HG02981 (cell line): ENCODE measurements at regions not wholly inside any gene's neighbourhood (a gene's known extent, or its start where the extent isn't known, plus 50 kb on each side); places are given as distances from the start of the nearest gene placed in this dataset.
A peak's percentile ranks its signal among the peaks of the same experiment; 100 is the strongest.

Source experiments
- ATAC-seq: cut with Tn5 transposase; IDR thresholded peaks from one replicate; pipeline ENCODE4 v1.9.1; 2021; ENCODE audit warnings: mild to moderate bottlenecking, moderate library complexity; ENCODE audit not compliant: unreplicated experiment

DNA sequence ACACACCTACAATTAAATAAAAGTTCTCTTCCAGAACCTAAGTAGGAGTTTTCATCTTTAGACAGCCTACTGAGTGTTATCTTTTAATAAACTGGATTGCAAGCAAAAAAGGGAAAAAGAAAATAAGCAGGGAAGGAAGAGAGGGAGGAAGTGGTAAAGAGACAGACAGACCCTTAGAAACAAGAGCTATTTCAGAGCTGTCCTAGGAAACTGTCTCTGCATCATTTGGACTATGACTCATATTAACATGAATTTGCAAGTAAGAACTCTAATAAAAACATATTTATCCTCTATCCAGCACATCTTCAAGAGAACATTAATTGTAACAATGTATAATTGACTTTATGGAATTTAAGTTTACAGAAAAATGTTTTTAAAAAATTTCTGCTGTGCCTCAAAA lies 438.8 kb upstream of the USP15 start:
- no peak for ATAC-seq

DNA sequence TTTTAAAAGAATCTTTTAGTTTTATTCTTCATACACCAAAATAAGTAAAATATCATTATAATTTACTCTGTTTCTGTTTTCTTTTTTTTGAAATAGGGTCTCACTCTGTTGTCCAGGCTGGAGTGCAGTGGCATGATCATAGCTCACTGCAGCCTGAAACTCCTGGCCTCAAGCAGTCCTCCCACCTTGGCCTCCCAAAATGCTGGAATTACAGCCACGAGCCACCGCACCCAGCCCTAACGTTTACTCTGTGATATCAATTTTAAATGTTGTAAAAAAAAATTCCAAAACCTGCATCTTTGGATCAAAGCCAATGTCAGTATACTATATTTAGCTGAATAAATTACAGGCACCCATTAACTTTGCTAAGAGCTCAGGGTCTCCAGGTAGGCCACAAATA lies 437.1 kb upstream of the USP15 start:
- no peak for ATAC-seq

DNA sequence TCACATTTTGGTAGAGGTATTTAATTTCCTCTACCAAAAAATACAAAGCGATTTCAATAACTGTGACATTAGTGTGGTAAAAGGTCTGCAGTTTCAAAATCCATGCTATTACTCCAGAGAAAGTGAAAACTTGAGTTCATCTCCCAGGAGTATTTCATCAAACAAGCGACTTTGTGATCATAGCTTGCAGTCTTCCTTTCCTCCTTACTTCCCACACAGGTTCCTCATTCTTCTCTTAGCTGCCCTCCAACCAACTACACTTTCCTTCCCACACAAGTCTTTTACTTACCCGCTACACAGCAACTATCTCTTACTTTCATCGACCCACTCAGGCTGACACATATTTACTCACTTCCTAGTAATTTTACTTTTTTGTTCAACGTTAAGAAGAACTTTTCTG lies 413.4 kb upstream of the USP15 start:
- no peak for ATAC-seq

DNA sequence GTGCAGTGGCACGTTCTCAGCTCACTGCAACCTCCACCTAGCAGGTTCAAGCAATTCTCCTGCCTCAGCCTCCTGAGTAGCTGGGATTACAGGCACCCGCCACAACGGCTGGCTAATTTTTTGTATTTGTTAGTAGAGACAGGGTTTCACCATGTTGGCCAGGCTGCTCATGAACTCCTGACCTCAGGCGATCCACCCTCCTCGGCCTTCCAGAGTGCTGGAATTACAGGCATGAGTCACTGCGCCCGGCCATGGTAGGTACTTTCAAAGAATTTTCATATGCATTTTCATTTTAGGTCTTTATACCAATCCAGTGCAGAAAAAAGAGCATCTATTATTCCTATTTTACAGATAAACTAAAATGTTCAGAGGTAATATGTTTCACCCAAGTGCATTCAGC lies 411.3 kb upstream of the USP15 start:
- no peak for ATAC-seq

DNA sequence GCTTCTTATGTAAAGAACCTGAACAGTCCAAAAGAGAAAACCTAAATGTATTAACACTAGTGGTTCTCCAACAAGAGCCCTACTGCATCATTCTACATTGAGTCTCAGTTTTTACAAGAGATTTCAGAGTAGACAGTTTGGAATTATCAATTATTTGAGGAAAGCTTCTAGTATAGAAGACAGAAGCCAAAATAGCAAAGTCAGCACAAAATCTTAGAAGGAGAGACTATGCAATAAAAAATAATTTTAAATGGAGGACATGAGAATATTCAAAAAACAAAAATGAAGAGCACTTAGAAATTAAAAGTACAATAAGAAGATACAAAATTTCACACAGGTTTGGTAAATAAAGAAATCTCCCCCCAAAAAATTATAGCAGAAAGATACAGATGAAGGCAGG lies 406.3 kb upstream of the USP15 start:
- ATAC-seq: no peak

DNA sequence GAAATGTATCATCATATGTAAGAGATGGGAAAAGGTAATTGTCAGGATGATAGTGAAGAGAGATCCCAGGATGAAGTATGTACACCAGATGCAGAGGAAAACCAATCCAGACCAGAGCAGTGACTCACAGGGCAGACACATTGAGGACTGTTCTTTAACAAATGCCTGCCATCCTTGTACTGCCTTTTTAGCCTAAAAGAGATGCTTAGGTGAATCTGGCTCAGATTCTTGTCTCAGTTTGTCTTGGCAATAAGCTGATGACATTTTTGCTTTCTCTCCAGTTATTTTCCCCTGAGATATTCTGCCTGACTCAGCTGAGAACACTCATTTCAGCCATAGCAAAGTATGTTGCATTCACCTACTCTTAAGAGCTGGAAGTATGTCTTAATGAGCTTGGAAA lies 405.3 kb upstream of the USP15 start:
- ATAC-seq: no peak

DNA sequence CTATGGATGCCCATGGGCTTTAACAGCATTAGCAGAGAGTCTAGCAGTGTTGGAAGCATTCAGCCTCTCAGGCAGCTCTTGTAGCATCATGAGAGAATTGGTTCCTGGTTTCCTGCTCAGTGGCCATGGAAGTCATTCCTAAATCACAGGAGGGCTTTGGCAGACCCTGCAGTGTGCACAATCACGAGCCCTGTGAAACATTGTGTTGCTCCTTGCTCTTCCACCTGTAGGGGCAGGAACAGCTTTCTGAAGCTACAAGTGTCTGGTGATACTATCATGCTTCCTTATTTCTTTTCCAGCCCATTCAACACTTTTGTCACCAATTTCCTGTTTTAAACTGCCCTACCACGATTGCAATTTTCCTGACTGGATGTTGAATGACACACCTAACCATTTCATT lies 402.2 kb upstream of the USP15 start:
- ATAC-seq: no peak

DNA sequence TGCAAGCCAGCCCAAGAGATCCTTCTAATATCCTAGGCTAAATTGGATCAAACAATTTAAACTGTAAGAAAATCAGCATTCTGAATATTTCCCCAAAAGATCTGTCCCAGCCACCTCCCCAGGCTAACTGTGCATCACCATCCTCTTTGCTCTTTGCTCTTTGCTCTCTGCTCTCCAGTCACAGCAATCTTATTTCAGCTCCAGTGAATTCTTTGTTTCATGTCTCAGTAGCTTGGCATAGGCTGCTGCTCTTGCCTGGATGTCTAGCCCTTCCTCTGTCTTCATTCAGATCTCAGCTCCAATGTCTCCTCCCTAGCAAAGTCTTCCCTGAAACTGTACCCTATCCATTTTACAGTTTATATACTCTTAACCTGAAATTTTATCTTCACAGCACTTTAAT lies 399.8 kb upstream of the USP15 start:
- no peak for ATAC-seq

DNA sequence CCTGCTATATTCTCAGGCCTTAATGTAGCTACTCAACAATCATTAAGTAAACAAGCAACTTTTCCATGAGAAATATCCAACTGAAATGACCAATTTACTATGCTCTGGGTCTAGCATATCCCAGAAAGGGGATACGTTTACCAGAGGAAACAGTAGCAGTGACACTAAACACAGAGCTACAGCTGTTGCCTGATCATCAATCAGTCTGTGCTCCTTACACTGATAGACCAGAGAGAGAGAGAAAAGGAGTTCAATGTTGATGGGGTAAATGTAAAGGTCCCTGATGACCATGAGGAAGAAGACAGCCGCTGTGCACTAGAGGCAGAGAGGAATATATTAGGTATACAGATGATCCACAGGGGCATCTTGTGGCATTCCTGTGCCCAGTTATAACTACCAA lies 397.2 kb upstream of the USP15 start:
- ATAC-seq: no peak

DNA sequence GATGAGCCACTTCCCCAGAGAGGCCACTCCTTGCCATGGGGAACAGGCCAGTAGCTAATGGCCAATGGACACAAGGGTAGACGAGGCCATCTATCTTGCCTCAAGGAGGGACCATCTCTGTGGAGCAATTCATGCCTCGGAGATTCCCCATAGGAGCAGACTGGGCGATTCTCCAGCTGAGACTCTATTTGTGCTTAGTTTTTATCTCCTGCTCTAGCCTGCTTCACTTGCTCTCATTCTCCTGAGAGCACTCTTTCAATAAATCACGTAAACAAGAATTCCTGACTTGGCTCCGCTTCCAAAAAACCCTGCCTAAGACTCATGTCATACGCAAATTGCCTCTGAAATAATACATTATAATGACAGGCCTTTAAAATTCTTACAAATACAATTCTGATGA lies 396.4 kb upstream of the USP15 start:
- no peak for ATAC-seq

DNA sequence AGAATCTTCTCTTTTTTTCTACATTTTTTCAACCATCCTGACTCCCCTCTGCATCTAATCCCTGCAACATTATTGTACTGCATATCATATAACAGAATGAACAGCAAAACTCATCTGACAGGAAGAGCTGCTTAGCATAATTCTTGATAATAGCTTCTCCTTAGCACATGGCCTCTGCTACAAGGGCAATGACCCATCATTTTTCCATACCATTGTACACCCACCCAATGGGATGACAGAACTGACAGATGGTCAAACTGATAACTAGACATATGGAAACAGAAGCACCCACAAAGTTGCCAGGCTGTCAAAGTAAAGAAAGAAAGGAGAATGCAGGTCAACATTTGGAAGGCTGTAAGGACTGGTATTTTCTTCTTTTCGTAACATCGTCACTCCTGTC lies 390.4 kb upstream of the USP15 start:
- no peak for ATAC-seq

DNA sequence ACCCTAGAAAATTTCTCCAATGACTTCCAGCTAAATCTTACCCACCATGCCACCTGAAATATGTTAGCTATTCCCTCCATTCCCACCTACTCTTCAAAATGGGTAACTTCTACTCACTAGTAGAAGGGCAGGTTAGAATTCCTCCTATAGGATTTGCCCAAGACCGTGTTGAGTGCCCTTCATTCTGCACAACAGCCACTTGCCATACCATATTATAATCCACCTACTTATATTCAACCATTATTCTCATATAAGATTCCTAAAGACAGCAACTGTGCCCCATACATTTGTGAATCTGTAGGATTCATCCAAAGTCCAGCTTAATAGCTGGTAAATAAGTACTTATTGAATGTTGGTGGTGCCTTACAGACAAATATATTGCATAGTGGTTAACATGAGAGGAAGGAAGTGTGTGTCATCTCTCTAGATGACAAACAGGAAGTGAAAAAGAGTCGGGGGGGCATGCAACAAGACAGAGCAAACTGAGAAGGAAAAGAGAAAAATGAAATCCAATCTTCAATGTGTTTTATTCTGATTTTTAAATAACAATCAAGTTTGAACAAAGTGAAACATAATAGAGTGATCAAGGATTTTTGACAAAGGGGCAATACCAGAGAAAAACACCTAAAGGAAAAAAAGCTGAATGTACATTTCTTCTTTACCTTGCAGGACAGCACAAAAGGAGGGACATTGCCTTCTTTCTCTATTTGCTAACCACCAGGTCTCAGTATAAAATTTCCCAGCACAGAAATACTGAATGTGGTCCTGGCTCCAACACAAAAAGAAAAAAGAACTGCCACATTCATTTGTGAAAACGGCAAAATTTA lies 389.3 kb upstream of the USP15 start:
- ATAC-seq: peak; percentile 53

DNA sequence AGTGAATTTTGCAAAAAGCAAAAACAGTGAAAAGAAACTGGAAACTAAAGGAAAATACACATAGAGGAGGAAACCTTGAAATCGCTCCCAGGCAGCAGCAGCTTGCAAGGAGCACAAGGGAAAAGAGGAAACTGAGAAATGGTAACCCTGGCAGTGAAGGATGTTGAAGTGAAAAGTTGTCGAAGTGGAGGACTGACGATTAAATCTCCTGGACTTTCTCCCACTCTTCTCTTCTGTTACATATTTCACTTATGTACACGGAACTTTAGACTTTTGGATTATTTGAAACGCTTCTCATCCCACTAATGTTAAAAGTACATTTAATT lies 388.8 kb upstream of the USP15 start:
- ATAC-seq: no peak

DNA sequence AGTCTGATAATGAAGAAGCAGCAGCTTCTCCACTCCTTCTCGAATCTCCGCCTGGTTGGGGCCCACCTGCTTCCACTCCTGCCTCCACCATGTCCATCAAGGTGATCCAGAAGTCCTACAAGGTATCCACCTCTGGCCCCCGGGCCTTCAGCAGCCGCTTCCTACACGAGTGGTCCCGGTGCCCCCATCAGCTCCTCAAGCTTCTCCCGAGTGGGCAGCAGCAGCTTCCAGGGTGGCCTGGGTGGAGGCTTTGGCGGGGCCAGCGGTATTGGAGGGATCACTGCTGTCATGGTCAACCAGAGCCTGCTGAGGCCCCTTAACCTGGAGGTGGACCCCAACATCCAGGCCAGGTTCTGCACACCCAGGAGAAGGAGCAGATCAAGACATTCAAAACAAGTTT lies 381.0 kb upstream of the USP15 start:
- no peak for ATAC-seq

DNA sequence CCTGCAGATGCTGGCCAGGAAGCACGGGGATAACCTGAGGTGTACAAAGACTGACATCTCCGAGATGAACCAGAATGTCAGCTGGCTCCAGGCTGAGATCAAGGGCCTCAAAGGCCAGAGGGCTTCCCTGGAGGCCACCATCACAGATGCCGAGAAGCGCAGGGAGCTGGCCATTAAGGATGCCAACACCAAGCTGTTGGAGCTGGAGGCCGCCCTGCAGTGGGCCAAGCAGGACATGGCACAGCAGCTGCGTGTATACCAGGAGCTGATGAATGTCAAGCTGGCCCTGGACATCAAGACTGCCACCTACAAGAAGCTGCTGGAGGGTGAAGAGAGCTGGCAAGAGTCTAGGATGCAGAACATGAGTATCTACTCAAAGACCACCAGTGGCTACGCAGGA lies 380.0 kb upstream of the USP15 start:
- no peak for ATAC-seq

DNA sequence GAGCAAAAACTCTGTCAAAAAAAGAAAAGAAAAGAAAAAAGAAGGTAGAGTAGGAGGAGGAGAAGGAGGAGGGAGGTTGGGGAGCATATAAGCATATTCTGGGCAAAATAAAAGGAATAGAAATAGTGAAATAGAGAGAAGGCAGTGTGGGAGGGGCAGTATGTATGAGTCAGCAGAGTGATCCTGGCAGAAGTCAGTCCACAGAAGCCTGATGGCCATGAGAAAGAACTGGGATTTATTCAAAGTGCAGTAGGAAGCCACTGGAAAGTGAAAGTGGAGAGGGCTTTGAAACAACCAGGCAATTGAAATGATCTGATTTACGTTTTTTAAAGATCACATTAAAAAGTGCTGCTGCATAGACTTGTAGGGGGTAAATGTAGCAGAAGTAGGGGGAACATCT lies 368.6 kb upstream of the USP15 start:
- no peak for ATAC-seq

DNA sequence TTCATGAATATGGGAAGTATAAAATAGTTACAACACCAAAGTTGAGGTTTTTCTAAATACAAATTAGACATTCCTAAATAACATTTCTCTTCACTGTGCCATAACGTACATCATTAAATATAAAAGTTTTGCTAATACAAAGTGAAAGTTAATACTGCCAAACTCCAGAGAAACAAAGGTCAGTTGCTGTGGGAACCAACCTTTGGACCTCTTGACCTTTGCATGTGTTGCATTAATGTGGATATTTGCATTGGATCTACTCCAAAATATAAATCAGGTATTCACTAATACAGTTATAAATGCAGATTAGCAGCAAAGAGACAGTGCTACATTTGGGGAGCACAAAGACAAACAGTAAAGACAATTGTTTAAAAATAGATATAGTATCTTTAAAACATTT lies 366.0 kb upstream of the USP15 start:
- ATAC-seq: no peak

DNA sequence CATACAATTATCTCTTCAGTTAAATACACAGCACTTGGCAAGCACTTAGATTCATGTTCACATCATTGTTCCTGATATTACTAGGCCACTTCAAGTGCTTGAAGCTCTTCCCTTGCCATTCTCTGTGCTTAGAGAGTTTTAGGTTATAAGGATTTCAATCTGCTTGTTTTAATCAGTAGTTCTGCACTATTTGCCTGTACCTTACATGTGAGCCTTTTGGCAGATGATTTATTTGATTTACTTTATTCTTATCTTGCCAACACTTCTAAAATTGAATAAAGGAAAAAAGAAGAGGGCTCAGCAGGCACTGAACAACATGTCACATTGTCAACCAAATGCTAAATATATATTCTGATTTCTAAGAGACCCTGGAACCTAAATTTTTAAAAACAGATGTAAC lies 363.8 kb upstream of the USP15 start:
- ATAC-seq: no peak

DNA sequence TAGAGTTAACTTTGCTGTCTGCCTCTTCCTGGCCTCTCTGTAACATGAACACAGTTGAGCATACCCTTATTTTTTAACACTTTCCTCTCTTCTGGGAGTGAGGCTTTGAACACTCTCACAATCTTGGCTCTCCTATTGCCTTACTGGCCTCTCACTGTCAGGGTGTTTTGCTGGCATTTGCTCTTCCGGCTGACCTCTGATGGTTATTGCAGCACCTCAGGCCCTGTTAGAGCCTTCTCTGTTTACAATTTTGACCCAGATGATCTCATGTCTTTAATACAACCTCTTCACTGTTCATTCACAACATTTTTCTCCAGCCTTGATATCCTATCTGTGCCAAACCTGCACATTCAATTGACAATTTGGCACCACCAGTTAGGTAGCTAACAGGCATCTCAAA lies 357.8 kb upstream of the USP15 start:
- no peak for ATAC-seq

DNA sequence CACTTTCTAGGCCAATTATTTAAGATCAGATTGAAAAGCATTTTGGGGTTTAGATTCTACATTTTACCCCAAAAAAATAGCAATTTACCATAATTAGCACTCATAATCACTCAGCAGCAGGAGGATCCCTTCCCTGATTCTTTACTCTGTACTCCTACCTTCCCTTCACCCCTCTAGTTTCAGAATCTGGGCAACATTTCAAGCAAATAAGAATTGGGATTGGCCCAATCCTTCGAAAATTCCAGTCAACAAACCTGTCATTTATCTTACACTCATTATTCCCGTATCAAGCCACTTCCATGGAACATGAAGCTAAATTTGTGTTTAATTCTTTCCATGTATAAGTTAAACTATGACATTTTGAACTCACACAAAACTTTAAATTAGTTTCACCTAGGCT lies 349.1 kb upstream of the USP15 start:
- ATAC-seq: no peak

DNA sequence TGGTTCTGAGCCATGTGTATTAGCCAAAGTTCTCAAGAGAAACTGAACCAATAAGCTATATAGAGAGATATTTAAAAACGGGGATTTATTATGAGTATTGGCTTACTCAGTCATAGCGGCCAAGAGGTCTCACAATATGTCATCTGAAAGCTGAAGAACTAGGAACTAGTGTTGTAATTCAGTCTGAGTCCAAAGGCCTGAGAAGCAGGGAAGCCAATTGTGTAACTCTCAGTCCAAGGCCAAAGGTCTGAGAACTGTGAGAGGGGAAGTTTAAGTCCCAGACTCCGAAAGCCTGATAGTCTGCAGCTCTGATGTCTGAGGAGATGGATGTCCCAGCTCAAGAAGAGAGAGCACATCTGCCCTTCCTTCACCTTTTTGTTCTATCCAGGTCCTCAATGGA lies 344.8 kb upstream of the USP15 start:
- no peak for ATAC-seq

DNA sequence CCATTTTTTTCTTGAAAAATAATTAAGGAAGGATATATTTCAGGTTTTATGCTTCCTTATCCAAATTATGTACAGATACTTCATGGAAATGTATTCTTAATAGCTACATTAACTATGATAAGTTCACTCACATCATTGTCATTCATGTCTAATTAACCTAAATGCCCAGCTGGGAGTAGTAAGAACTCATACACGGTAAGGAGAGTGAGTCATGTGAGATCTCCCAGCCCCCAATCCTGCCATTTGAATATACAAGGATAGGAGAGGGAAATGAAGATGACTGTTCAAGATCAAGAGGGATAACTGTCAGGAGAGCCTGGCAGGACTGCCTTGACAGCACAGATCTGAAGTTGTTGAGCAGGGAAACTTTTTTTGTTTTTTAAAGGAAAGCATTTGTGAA lies 343.4 kb upstream of the USP15 start:
- no peak for ATAC-seq

DNA sequence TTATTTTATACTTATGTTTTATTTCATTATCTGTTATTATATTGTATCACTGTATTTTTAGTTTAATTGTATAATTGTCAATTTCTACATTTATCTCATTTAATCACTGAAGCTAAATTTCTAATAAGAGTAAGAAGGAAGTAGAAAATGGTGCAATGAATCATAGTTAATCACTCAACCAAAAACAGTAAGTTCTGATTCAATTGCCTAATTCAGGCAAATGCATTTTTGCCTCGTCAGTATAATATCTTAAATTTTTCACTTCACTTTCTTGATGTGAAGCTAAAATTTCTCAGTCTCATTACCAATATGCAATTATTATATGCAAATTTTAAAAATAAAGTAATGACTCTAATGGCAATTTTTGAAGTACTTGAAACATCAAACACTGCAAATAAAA lies 340.5 kb upstream of the USP15 start:
- ATAC-seq: no peak

DNA sequence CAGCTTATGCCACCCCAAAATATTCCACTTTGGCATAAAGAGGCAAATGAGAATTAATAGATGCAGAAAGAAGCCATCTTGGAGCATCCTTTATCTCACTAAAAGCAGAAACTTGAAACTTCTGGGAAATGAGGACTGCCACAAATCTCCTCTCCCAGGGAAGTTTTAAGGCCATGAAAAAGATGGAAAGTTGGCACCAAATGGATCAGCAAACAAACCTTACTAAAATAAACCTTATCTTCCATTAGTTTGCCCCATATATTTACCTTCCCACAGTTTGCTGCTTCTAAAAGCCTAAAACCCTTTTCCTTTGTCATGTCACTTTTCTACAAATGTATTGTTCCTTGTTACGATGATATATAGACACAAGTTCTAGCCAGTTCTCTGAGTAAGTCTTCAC lies 340.0 kb upstream of the USP15 start:
- no peak for ATAC-seq
